Panc1 (cell line): ENCODE measurements at regions not wholly inside any gene's neighbourhood (a gene's known extent, or its start where the extent isn't known, plus 50 kb on each side); places are given as distances from the start of the nearest gene placed in this dataset.

Source experiments
- CTCF ChIP-seq: fragments of 450-650 bp; IDR thresholded peaks from 2 replicates; pipeline ENCODE4 v1.5.1; 2017; ENCODE audit warnings: mild to moderate bottlenecking
- POLR2AphosphoS5 ChIP-seq: IDR thresholded peaks from 2 replicates; pipeline ENCODE4 v1.6.1; 2012; ENCODE audit warnings: mild to moderate bottlenecking, low read depth, low read length, moderate library complexity
- SIN3A ChIP-seq: IDR thresholded peaks from 2 replicates; pipeline ENCODE4 v1.6.1; 2012; ENCODE audit warnings: low read depth, mild to moderate bottlenecking, low read length, moderate library complexity, borderline replicate concordance; ENCODE audit not compliant: insufficient read depth
- TCF7L2 ChIP-seq: IDR thresholded peaks from 2 replicates; pipeline ENCODE4 v1.6.1; 2011; ENCODE audit warnings: mild to moderate bottlenecking, low read depth, low read length, inconsistent platforms
- TF ChIP-seq, protein P1 (sequence below), 2 experiments: IDR thresholded peaks; 2 replicates each; pipeline ENCODE4 v1.6.1; 2011 to 2012; ENCODE audit warnings: low read depth in 2 of 2, control low read depth in 1 of 2, low read length in 1 of 2, mild to moderate bottlenecking in 1 of 2, moderate library complexity in 1 of 2; ENCODE audit not compliant: insufficient read depth in 1 of 2

DNA sequence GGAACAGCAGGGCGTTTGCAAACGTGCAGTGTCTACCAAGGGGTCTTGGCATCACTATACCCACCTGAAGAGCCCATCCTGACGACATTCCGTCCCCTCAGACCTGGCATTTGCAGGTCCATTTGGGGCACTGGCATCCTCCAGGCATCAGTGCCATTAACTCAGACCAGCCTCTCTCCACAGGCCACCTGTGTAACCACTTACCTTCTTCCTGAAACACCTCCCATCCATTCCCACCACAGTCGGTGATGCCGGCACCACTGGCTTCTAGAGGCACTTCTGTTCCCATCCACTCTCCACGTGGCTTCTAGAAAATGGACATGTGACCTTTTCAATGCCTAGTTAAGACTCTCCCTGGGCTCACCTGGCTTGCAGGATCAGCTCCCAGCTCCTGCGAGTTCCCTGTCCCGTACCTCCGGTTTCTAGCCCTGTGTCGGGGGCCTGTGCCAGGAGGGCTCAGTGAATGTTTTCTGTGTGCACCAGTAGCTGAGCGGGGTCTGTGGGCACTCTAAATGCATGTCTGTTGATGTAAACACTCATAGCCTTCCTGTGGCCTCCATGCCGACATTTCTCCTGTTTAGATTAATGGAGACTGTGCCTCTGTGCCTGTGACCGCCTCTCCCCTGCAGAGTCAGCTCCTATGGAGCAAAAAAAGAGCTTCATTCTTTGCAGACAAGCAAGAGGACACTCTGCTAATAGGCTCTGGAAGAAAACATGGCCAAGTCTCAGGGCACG is 458.0 kb upstream of the HS6ST1 start:
- TF ChIP-seq POLR2AphosphoS5 (no peak), CTCF (no peak), SIN3A (no peak), TCF7L2 (no peak)
- TF ChIP-seq, protein P1, sequence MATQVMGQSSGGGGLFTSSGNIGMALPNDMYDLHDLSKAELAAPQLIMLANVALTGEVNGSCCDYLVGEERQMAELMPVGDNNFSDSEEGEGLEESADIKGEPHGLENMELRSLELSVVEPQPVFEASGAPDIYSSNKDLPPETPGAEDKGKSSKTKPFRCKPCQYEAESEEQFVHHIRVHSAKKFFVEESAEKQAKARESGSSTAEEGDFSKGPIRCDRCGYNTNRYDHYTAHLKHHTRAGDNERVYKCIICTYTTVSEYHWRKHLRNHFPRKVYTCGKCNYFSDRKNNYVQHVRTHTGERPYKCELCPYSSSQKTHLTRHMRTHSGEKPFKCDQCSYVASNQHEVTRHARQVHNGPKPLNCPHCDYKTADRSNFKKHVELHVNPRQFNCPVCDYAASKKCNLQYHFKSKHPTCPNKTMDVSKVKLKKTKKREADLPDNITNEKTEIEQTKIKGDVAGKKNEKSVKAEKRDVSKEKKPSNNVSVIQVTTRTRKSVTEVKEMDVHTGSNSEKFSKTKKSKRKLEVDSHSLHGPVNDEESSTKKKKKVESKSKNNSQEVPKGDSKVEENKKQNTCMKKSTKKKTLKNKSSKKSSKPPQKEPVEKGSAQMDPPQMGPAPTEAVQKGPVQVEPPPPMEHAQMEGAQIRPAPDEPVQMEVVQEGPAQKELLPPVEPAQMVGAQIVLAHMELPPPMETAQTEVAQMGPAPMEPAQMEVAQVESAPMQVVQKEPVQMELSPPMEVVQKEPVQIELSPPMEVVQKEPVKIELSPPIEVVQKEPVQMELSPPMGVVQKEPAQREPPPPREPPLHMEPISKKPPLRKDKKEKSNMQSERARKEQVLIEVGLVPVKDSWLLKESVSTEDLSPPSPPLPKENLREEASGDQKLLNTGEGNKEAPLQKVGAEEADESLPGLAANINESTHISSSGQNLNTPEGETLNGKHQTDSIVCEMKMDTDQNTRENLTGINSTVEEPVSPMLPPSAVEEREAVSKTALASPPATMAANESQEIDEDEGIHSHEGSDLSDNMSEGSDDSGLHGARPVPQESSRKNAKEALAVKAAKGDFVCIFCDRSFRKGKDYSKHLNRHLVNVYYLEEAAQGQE (IDR thresholded peaks at IDR 0.05; ENCODE audit: insufficient read depth in 1 of 2, low read depth in 2 of 2, low read length in 1 of 2) = no peak
